SKM-1 treated with dmso at 0.1 percent for 144 hours (cell line): ENCODE measurements at regions not wholly inside any gene's neighbourhood (a gene's known extent, or its start where the extent isn't known, plus 50 kb on each side); places are given as distances from the start of the nearest gene placed in this dataset.

Source experiments
- DNase-seq: peaks from one replicate; lab custom pipeline; 2025; ENCODE audit not compliant: unreplicated experiment; lab: John Stamatoyannopoulos, UW

GRCh38 chr3:25130724-25131520 is 297.1 kb upstream of the RARB start:
- DNase-seq: no peak

DNA sequence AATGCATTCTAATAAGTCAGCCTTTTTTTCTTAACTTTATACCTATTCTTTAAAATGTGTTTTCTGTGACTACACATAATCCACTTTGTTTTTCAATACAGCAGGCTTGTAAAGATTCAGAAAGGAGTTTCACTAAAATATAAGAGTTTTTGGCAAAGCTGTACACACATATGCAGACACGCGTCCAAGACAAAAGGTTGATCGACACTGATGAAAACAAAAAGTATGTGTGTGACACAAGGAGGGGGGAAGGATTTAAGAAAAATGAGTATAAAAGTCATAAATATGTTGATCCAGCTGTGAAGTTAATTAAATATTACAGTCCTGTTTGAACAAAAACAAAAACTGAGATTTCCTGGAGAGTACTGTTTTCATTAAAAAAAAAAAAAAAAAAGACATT is 294.5 kb upstream of the RARB start:
- no peak for DNase-seq

DNA sequence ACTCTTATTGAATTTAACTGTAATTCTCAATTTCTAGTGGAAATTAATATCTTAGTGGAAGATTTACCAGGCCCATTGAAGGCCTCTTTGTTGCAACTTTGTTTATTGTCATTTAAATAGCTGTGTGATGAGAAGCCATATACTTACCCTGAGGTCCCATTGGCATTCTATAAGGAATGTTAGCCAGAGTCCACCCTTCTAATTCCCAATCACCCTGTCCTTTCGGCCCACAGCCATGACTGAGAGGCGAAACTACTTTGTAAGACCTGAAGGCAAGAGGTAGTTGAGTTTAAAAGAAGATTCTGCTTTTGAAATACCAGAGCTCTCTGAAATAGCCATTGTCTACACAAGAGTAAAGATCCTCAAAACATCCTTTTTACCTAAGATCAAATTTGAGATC is 290.5 kb upstream of the RARB start:
- DNase-seq: no peak

DNA sequence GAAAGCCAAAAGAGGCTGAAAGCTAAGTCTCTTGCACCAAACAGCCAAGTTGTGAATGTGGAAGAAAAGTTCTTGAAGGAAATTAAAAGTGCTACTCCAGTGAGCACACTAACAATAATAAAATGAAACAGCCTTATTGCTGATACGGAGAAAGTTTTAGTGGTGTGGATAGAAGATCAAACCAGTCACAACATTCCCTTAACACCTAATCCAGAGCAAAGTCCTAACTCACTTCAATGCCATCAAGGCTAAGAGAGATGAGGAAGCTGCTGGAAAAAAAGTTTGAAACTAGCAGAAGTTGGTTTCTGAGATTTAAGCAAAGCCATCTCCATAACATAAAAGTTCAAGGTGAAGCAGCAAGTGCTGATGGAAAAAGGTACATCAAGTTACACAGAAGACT is 288.8 kb upstream of the RARB start:
- DNase-seq: no peak

DNA sequence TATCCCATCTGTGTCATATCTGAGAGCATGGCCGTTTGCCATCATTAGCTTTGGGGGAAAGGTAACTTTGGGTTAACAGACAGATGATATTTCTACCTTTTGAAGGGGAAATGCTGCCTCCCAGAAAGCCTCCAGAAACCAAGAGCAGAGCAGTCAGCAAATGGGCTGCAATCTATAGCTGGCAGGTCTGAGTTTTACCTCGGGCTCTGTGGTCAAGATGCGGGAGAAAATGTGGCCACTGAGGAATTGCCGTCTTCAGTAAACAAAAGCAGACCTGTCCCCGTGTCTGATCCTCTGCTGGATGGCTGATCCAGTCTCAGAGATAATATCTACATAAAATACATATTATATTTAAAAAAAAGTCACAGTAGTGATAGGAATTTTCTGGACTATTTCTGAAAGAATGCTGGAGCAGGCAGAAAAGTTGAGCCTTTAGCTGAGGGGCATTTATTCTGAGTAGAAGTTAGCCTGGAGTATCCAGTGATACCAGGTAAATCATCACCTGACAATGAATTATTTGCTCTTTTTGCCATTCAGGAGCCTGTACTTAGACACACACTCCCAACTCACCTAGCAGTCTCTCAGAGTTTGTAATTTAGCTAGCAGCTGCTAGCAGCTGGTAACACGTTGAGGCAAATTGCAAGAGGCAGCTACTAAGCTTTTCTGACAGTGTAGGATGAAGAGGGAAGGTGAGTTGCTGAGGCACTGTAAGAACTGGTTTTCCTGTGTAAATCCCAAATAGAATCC is 285.3 kb upstream of the RARB start:
- DNase-seq: no peak

GRCh38 chr3:25143356-25144025 is 284.6 kb upstream of the RARB start:
- no peak for DNase-seq

- no peak for DNase-seq
Observed at GRCh38 chr3:25144430-25144829, 283.6 kb upstream of the RARB start.

DNA sequence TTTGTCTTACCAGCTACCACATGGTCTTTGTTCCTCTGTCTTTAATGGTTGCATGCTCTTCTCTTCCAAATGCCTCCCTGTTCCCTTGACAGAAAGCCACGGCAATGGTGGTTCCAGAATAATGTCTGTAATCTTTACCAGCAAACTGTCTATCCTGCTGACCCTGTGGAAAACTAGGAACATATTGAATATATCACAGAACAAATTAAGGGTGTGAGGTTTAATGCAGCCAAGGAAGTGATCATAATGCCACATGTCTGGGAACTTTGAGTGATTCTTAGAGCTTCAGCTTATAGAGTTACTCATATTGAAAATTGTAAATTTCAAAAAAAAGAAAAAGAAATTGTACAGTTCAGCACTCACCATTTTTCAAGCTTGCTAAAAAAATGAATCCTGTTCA is 282.9 kb upstream of the RARB start:
- no peak for DNase-seq

GRCh38 chr3:25150199-25150598 is 277.9 kb upstream of the RARB start:
- no peak for DNase-seq

GRCh38 chr3:25151281-25151902 is 276.7 kb upstream of the RARB start:
- no peak for DNase-seq

DNA sequence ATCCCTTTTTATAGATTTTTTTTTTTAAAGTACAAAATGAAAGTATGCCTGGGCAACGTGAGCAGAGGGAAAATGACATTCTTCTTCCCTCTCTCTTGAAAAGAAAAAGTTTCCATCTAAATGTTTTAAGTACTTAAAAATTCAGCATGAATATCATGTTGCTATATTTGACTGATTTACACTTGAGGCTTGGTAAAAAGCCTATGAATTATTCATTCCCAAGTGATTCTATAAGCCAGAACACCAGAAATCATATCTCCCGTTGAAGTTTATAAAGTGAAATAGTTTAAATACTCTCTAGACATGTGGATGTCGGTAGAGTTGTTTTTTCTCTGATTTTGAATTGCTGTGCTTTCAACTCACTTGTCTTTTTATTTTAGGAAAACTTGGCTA is 276.2 kb upstream of the RARB start:
- DNase-seq: no peak

DNA sequence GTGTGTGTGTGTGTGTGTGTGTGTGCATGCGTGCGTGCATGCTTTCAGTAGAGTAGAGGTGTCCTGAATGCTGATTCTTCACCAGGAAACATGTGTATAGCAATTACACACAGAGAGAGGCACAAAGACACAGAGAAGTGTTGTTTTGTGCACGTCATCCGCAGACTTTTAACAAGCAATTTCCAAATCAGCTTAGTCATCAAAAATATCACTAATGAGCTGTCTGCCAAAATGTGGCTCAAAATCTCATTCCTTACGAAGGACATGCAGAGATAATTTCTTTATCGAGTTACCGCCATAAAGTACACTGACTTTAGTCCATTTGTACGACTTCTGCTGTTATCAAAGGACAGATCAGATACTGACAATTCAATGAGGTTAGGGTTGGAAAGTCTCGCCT is 274.9 kb upstream of the RARB start:
- DNase-seq: no peak

DNA sequence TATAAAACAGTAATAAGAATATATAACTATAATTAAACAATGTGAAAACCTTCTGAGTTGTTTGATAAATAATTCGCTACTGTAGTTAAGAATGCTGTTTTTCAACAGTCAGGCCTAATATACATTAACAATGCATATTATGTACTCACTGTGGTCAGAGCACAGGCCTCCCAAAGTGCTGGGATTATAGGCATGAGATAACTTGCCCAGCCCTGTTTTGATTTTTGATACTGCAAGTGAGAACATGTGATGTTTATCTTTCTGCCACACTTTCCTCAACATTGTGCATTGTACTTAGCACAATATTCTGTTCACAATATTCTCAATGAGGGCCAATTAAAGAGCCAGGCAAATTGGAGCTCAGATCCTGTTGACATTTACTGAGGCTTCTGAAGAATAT is 274.5 kb upstream of the RARB start:
- DNase-seq: no peak

- no peak for DNase-seq
Observed at GRCh38 chr3:25155652-25156471, 272.2 kb upstream of the RARB start.

GRCh38 chr3:25156626-25157025 is 271.4 kb upstream of the RARB start:
- DNase-seq: no peak

GRCh38 chr3:25165306-25165705 is 262.8 kb upstream of the RARB start:
- no peak for DNase-seq

- DNase-seq: no peak
Observed at GRCh38 chr3:25166016-25166415, 262.0 kb upstream of the RARB start.

DNA sequence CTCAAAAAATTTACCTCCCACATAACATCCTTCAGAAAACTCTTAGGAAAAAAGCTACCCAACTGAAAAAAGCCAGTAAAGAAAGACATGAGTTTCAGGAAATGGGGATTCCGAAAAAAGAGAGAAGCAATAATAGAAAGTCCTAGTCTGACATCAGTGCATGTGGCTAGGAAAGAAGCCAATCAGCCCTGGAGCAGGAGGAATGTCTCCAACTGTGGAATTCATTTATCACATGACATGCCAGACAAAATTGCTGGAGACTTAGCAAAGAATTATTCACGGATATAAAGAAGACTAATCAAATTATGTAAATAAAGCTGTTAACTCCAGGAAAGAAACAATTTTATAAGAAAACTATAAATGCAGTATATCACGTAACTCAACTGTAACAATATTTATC is 258.9 kb upstream of the RARB start:
- DNase-seq: no peak

DNA sequence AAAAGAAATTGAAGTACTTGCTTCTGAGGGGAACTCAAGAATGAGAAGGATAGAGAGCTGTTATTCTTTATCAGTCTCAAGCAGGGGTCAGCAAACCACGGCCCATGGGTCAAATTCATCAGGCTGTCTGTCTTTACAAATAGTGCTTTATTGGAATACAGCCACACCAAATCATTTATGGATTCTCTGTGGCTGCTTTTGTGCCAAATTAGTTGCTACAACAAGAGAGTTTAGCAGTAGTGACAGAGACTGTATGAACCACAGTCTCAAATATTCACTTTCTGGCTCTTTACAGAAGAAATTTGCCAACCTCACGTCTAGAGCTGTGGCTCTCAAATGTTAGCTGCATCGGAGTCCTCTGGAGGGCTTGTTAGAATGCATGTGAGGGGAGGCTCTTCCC is 258.0 kb upstream of the RARB start:
- DNase-seq: no peak

DNA sequence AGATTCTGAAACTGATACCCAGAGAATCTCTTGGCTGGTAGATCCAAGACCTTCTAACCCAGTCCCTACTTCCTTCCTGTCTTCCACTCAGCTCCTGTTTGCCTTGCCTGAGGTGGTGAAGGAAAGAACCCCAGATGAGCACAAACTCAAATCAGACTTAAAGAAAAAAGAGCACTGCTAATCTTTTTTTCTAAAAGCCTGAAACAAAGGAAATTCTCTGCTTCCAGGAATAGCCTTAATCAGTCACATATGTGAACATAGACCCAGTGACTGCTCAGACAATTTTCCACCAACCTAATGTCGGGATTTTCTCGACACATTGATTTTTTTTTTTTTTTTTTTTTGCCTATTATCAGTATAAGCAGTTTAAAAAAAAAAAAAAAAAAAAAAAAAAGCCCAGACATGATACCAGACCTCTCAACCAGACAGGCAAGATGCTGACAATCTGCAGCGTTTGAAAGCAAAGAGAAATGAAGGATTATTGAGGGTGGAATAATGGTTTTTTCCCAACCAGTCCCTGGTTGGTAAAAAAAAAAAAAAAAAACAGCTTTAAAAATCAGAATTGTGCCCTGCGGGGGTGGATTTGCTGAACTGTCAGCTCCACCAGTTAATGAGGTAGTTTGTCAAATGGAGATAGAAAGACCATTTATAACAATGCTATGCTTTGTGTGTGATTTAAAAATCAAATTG is 256.8 kb upstream of the RARB start:
- DNase-seq: no peak
